Astrocyte of the cerebellum (primary cell): ENCODE measurements at regions not wholly inside any gene's neighbourhood (a gene's known extent, or its start where the extent isn't known, plus 50 kb on each side); places are given as distances from the start of the nearest gene placed in this dataset.

Experiments used
- DNase-seq: peaks from one replicate; pipeline ENCODE4 v3.0.0-alpha.2; 2011; ENCODE audit warnings: low read depth
- H3K4me3 ChIP-seq: 2 replicates; pipeline ENCODE4 v1.5.1; 2011; ENCODE audit warnings: mild to moderate bottlenecking, low read depth, low read length, moderate library complexity
- CTCF ChIP-seq: IDR thresholded peaks from 2 replicates; pipeline ENCODE4 v1.5.1; 2012; ENCODE audit warnings: low read length, low read depth, moderate library complexity, mild to moderate bottlenecking; ENCODE audit errors: missing control alignments
- in situ Hi-C: cut with HindIII; loops from 2 replicates; pipeline ENCODE4 v1.10.0; 2017; ENCODE audit warnings: low sequenced_read_pairs

GRCh38 chr3:117919621-117920020 lies 1115.0 kb downstream of the IGSF11 start:
- in situ Hi-C loops, result no loop called here
- TF ChIP-seq CTCF, result no peak
- no peak overlapping the region for H3K4me3 ChIP-seq
- no peak for DNase-seq

- in situ Hi-C loops, result no loop called here
- no peak for DNase-seq
- no peak overlapping the region for H3K4me3 ChIP-seq
- no peak for TF ChIP-seq CTCF
These were observed 1114.3 kb downstream of the IGSF11 start for GRCh38 chr3:117920253-117920898.

- no peak for DNase-seq
- no peak overlapping the region for H3K4me3 ChIP-seq
- TF ChIP-seq CTCF, result no peak
- in situ Hi-C loops, result no loop called here
These were observed 1113.2 kb downstream of the IGSF11 start for GRCh38 chr3:117921411-117921810.

- in situ Hi-C loops, result no loop called here
- no peak for TF ChIP-seq CTCF
- no peak for DNase-seq
- no peak overlapping the region for H3K4me3 ChIP-seq
These were observed 1112.6 kb downstream of the IGSF11 start for GRCh38 chr3:117922039-117922438.

- no peak for TF ChIP-seq CTCF
- DNase-seq, result no peak
- in situ Hi-C loops, result no loop called here
- H3K4me3 ChIP-seq, result no peak overlapping the region
These were observed 1107.8 kb downstream of the IGSF11 start for GRCh38 chr3:117926819-117927218.

- no peak for TF ChIP-seq CTCF
- no peak overlapping the region for H3K4me3 ChIP-seq
- in situ Hi-C loops, result no loop called here
- no peak for DNase-seq
These were observed 1106.8 kb downstream of the IGSF11 start for GRCh38 chr3:117927825-117928224.
